ENCODE measurements at regions not wholly inside any gene's neighbourhood (a gene's known extent, or its start where the extent isn't known, plus 50 kb on each side); places are given as distances from the start of the nearest gene placed in this dataset.

DNA sequence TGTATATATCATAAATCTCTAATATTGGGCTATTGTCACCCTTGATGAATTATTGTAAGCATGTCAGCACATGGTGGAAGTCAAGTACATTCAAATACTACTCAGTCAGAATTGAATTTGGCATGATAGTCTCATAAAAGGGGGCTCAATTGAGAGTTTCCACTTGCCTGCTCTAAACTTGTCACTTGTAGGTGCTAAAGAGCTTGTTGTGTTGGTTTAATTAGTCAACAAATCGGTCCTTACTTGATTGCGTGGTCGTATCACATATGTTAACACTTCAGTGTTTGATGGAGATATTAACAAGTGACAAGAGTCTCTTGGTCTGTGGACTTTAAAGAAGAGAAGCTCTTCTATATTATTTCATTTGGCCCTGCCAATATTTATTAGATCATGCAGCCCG, 81.1 kb downstream of the NKX2-1 start:
- peaks cover 11% of the 10 kb centered on the region for H3K27me3 Mint-ChIP-seq (ENCODE audit: unreplicated experiment)
- intact Hi-C loops (cut with micrococcal nuclease; ENCODE audit: unreplicated experiment) = no loop called here
- no peak overlapping the region for H3K27ac Mint-ChIP-seq (ENCODE audit: unreplicated experiment)
- H3K4me1 Mint-ChIP-seq (ENCODE audit: low read depth, unreplicated experiment) = no peaks in the 10 kb centered on the region
- H3K36me3 Mint-ChIP-seq (ENCODE audit: insufficient read depth, unreplicated experiment) = no peaks in the 10 kb centered on the region
- BruUV-seq (replicated peaks) = no TSS peak
- TF ChIP-seq, protein P1, sequence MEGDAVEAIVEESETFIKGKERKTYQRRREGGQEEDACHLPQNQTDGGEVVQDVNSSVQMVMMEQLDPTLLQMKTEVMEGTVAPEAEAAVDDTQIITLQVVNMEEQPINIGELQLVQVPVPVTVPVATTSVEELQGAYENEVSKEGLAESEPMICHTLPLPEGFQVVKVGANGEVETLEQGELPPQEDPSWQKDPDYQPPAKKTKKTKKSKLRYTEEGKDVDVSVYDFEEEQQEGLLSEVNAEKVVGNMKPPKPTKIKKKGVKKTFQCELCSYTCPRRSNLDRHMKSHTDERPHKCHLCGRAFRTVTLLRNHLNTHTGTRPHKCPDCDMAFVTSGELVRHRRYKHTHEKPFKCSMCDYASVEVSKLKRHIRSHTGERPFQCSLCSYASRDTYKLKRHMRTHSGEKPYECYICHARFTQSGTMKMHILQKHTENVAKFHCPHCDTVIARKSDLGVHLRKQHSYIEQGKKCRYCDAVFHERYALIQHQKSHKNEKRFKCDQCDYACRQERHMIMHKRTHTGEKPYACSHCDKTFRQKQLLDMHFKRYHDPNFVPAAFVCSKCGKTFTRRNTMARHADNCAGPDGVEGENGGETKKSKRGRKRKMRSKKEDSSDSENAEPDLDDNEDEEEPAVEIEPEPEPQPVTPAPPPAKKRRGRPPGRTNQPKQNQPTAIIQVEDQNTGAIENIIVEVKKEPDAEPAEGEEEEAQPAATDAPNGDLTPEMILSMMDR (IDR thresholded peaks at IDR 0.05; ENCODE audit: unreplicated experiment) = no peak
- H3K4me3 Mint-ChIP-seq (ENCODE audit: low read depth, unreplicated experiment) = no peak overlapping the region
- no peak for DNase-seq
- CTCF ChIA-PET = no interaction called here
- H3K9me3 Mint-ChIP-seq (ENCODE audit: low read depth, unreplicated experiment) = no peaks in the 10 kb centered on the region

GRCh38 chr14:36430662-36431084, 89.4 kb downstream of the NKX2-1 start:
- intact Hi-C loops (cut with micrococcal nuclease; ENCODE audit: unreplicated experiment) = no loop called here
- CTCF ChIA-PET = interaction anchor here (1.1 kb wide), 1 partner anchor 9 kb away, joined by 3 read pairs; no protein-coding TSS in a partner anchor
- TF ChIP-seq, protein P1 (IDR thresholded peaks at IDR 0.05; ENCODE audit: unreplicated experiment) = no peak
- Mint-ChIP-seq H3K27ac (ENCODE audit: unreplicated experiment) (no peak overlapping the region), H3K27me3 (ENCODE audit: unreplicated experiment) (no peaks in the 10 kb centered on the region), H3K4me1 (ENCODE audit: low read depth, unreplicated experiment) (no peaks in the 10 kb centered on the region), H3K4me3 (ENCODE audit: low read depth, unreplicated experiment) (no peak overlapping the region), H3K9me3 (ENCODE audit: low read depth, unreplicated experiment) (no peaks in the 10 kb centered on the region), H3K36me3 (ENCODE audit: insufficient read depth, unreplicated experiment) (no peaks in the 10 kb centered on the region)
- no TSS peak for BruUV-seq (replicated peaks)
- DNase-seq = no peak

DNA sequence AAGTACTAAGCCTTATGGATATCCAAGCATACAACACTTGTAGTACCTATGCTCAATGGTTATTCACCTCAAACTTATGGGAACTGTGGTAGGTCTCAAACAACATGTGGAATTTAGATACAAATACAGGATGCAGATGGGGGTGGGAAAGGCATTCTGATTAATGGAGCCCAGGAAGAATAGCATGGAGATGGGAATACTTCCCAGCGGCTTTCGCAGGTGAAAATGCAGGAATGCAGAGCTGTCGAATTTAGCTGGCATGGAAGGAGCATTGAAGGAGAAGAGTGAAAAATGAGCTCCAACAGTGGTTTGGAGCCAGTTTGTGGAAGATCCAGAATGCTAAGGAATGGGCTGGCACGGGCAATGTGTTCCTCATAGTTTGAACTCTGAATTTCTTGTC, 89.9 kb downstream of the NKX2-1 start:
- CTCF ChIA-PET = interaction anchor here (1.1 kb wide), 1 partner anchor 8 kb away, joined by 3 read pairs; no protein-coding TSS in a partner anchor
- BruUV-seq (replicated peaks) = no TSS peak

DNA sequence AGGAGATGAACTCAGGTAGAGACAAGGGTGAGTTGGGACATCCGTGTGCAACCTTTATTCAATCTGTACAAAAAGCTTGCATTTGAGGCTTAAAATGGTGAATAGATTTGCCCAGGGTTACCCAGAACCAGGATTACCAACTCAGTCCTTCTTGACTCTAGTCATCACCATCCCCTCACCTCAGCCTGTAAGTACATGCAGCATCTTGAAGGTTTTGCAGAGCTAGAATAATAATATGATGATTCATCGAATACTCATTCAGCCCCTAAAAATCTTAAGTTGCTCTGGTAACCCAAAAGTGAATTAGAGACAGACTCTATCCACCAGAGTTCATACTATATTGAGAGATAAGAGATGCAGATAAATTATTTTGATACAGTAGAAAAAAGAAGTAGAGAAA, 90.3 kb downstream of the NKX2-1 start:
- no peak overlapping the region for H3K4me3 Mint-ChIP-seq (ENCODE audit: low read depth, unreplicated experiment)
- no TSS peak for BruUV-seq (replicated peaks)
- TF ChIP-seq, protein P1 (IDR thresholded peaks at IDR 0.05; ENCODE audit: unreplicated experiment) = no peak

More for the DNA sequence above, 89.9 kb downstream of the NKX2-1 start:
- no peaks in the 10 kb centered on the region for H3K36me3 Mint-ChIP-seq (ENCODE audit: insufficient read depth, unreplicated experiment)
- no peak overlapping the region for H3K4me3 Mint-ChIP-seq (ENCODE audit: low read depth, unreplicated experiment)
- TF ChIP-seq, protein P1 (IDR thresholded peaks at IDR 0.05; ENCODE audit: unreplicated experiment) = no peak
- no peaks in the 10 kb centered on the region for H3K9me3 Mint-ChIP-seq (ENCODE audit: low read depth, unreplicated experiment)
- intact Hi-C loops (cut with micrococcal nuclease; ENCODE audit: unreplicated experiment) = no loop called here
- no peak for DNase-seq
- H3K27me3 Mint-ChIP-seq (ENCODE audit: unreplicated experiment) = no peaks in the 10 kb centered on the region
- H3K27ac Mint-ChIP-seq (ENCODE audit: unreplicated experiment) = no peak overlapping the region
- H3K4me1 Mint-ChIP-seq (ENCODE audit: low read depth, unreplicated experiment) = no peaks in the 10 kb centered on the region

More for the DNA sequence above, 90.3 kb downstream of the NKX2-1 start:
- DNase-seq = no peak
- no peak overlapping the region for H3K27ac Mint-ChIP-seq (ENCODE audit: unreplicated experiment)
- CTCF ChIA-PET = no interaction called here
- H3K36me3 Mint-ChIP-seq (ENCODE audit: insufficient read depth, unreplicated experiment) = no peaks in the 10 kb centered on the region
- no peaks in the 10 kb centered on the region for H3K4me1 Mint-ChIP-seq (ENCODE audit: low read depth, unreplicated experiment)
- intact Hi-C loops (cut with micrococcal nuclease; ENCODE audit: unreplicated experiment) = no loop called here
- no peaks in the 10 kb centered on the region for H3K9me3 Mint-ChIP-seq (ENCODE audit: low read depth, unreplicated experiment)
- no peaks in the 10 kb centered on the region for H3K27me3 Mint-ChIP-seq (ENCODE audit: unreplicated experiment)
